ENCODE measurements at regions not wholly inside any gene's neighbourhood (a gene's known extent, or its start where the extent isn't known, plus 50 kb on each side); places are given as distances from the start of the nearest gene placed in this dataset.

GRCh38 chr2:167504061-167504460 lies 615.8 kb downstream of the XIRP2 start:
- TF ChIP-seq, protein P1, sequence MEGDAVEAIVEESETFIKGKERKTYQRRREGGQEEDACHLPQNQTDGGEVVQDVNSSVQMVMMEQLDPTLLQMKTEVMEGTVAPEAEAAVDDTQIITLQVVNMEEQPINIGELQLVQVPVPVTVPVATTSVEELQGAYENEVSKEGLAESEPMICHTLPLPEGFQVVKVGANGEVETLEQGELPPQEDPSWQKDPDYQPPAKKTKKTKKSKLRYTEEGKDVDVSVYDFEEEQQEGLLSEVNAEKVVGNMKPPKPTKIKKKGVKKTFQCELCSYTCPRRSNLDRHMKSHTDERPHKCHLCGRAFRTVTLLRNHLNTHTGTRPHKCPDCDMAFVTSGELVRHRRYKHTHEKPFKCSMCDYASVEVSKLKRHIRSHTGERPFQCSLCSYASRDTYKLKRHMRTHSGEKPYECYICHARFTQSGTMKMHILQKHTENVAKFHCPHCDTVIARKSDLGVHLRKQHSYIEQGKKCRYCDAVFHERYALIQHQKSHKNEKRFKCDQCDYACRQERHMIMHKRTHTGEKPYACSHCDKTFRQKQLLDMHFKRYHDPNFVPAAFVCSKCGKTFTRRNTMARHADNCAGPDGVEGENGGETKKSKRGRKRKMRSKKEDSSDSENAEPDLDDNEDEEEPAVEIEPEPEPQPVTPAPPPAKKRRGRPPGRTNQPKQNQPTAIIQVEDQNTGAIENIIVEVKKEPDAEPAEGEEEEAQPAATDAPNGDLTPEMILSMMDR (IDR thresholded peaks at IDR 0.05) = no peak
- Mint-ChIP-seq H3K4me3 (no peak overlapping the region), H3K4me1 (ENCODE audit: low read depth) (no peaks in the 10 kb centered on the region), H3K36me3 (ENCODE audit: low read depth) (no peaks in the 10 kb centered on the region), H3K9me3 (no peaks in the 10 kb centered on the region), H3K27ac (no peak overlapping the region), H3K27me3 (no peaks in the 10 kb centered on the region)
- Histone ChIP-seq H3K9me3 (ENCODE audit: control insufficient read depth in 1 of 2, insufficient read depth in 1 of 2, low read length in 2 of 2) (no peaks in the 10 kb centered on the region), H3K4me1 (ENCODE audit: insufficient read depth, low read length) (no peaks in the 10 kb centered on the region), H3K27ac (ENCODE audit: low read depth in 1 of 2, low read length in 2 of 2) (no peak overlapping the region), H3K27me3 (ENCODE audit: control insufficient read depth in 1 of 2, insufficient read depth in 2 of 2, low read length in 2 of 2) (no peaks in the 10 kb centered on the region), H3K36me3 (ENCODE audit: insufficient read depth, low read length) (no peaks in the 10 kb centered on the region), H3K4me3 (ENCODE audit: low read length) (no peak overlapping the region)
- DNase-seq (no peak), ATAC-seq (ENCODE audit: poor library complexity) (no peak)
- intact Hi-C loops (cut with DNase I, micrococcal nuclease) = no loop called here
- ChIA-PET POLR2A (no interaction called here), CTCF (no interaction called here)

DNA sequence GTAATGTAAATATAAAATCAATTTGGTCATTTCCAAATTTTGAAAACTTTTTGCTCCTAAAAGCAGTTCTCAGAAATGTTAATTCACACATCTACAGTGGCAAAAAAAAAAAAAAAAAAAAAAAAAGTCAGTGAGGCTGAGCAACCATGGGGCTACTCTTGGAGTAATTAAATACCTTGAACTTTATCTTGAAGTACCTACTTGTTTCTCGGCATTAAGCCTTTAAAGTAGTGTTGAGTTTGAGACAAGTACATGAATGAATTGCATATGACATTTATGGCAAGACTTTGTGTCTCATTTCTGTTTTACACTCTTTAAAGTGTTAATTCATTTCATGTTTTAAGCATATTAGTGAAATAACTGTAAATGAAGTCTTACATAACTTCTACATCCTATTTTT lies 613.3 kb downstream of the XIRP2 start:
- TF ChIP-seq, protein P1 (IDR thresholded peaks at IDR 0.05) = no peak
- no peaks in the 10 kb centered on the region for H3K36me3 ChIP-seq (ENCODE audit: insufficient read depth, low read length)
- intact Hi-C loops (cut with DNase I, micrococcal nuclease) = no loop called here
- H3K27me3 Mint-ChIP-seq = no peaks in the 10 kb centered on the region
- no peaks in the 10 kb centered on the region for H3K4me1 Mint-ChIP-seq (ENCODE audit: low read depth)
- H3K4me1 ChIP-seq (ENCODE audit: insufficient read depth, low read length) = no peaks in the 10 kb centered on the region
- H3K9me3 Mint-ChIP-seq = no peaks in the 10 kb centered on the region
- no peak for ATAC-seq (ENCODE audit: poor library complexity)
- H3K27me3 ChIP-seq (ENCODE audit: control insufficient read depth in 1 of 2, insufficient read depth in 2 of 2, low read length in 2 of 2) = no peaks in the 10 kb centered on the region
- H3K27ac ChIP-seq (ENCODE audit: low read depth in 1 of 2, low read length in 2 of 2) = no peak overlapping the region
- POLR2A ChIA-PET = no interaction called here
- H3K4me3 Mint-ChIP-seq = no peak overlapping the region
- CTCF ChIA-PET = no interaction called here
- DNase-seq = no peak
- H3K27ac Mint-ChIP-seq = no peak overlapping the region
- H3K36me3 Mint-ChIP-seq (ENCODE audit: low read depth) = no peaks in the 10 kb centered on the region
- H3K9me3 ChIP-seq (ENCODE audit: control insufficient read depth in 1 of 2, insufficient read depth in 1 of 2, low read length in 2 of 2) = no peaks in the 10 kb centered on the region
- no peak overlapping the region for H3K4me3 ChIP-seq (ENCODE audit: low read length)

GRCh38 chr2:167493862-167494261 lies 605.6 kb downstream of the XIRP2 start:
- Mint-ChIP-seq H3K36me3 (ENCODE audit: low read depth) (no peaks in the 10 kb centered on the region), H3K27me3 (no peaks in the 10 kb centered on the region), H3K4me1 (ENCODE audit: low read depth) (no peaks in the 10 kb centered on the region), H3K4me3 (no peak overlapping the region), H3K9me3 (no peaks in the 10 kb centered on the region), H3K27ac (no peak overlapping the region)
- DNase-seq = no peak
- Histone ChIP-seq H3K4me3 (ENCODE audit: low read length) (no peak overlapping the region), H3K36me3 (ENCODE audit: insufficient read depth, low read length) (no peaks in the 10 kb centered on the region), H3K27ac (ENCODE audit: low read depth in 1 of 2, low read length in 2 of 2) (no peak overlapping the region), H3K27me3 (ENCODE audit: control insufficient read depth in 1 of 2, insufficient read depth in 2 of 2, low read length in 2 of 2) (no peaks in the 10 kb centered on the region), H3K9me3 (ENCODE audit: control insufficient read depth in 1 of 2, insufficient read depth in 1 of 2, low read length in 2 of 2) (no peaks in the 10 kb centered on the region), H3K4me1 (ENCODE audit: insufficient read depth, low read length) (no peaks in the 10 kb centered on the region)
- TF ChIP-seq, protein P1 (IDR thresholded peaks at IDR 0.05) = no peak
- intact Hi-C loops (cut with DNase I, micrococcal nuclease) = no loop called here
- POLR2A ChIA-PET = no interaction called here
- ATAC-seq (ENCODE audit: poor library complexity) = no peak
- CTCF ChIA-PET = no interaction called here

All from CD4-positive, alpha-beta T cell (primary cell).